SIG-M5 treated with dmso at 0.1 percent for 504 hours (cell line): ENCODE measurements at regions not wholly inside any gene's neighbourhood (a gene's known extent, or its start where the extent isn't known, plus 50 kb on each side); places are given as distances from the start of the nearest gene placed in this dataset.

Source experiments
- DNase-seq: peaks from one replicate; lab custom pipeline; 2025; ENCODE audit not compliant: unreplicated experiment; lab: John Stamatoyannopoulos, UW

DNA sequence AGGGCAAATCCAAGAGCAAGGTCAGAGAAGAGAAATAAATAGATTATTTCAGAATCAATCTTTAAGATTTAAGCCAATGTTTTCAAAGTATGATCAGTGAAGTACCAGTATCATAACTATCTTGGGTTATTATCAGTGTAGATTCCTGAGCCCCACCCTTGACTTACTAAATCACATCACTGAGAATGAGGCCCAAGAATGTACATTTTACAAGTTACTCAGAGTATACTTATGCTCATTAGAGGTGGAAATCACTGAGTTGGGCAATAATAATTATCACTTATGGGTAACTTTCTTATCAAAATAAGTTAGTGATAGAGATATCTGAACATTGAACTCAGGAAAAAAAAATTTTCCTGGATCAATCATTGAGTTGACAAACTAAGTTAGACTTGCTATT is 121.6 kb upstream of the NOCT start:
- no peak for DNase-seq

DNA sequence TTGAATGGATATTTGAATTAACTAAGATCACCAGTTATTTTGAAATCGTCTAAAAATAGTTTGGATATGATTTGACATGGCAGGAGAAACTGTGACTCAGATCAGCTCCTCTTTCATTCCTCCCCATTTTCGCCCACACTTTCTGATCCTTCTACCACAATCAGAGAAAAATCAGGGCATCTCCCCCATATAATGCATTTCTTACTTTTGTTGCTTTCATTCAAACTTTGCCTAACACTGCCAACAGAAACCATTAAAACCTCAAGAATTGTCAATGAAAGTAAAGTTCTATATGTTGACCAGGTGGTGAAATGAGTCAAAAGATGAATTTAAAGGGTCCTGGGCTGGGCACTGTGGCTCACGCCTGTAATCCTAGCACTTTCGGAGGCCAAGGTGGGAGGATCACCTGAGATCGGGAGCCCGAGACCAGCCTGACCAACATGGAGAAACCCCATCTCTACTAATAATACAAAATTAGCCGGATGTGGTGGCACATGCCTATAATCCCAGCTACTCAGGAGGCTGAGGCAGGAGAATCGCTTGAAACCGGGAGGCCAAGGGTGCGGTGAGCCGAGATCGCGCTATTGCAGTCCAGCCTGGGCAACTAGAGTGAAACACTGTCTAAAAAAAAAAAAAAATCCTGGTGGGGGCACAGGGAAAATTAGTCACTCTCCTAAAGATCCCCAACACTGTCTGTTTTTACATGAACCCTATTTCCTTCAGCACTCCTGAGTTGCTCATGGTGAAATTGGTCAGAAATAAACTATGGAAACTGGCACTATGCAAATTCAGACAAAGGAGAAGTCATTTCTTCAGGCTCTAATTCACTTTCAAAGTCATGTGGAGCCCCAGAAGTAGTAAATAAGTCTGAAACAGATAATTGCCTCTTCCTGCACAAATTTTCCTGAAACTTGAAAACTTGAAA is 122.8 kb upstream of the NOCT start:
- no peak for DNase-seq

- no peak for DNase-seq
Observed at GRCh38 chr4:138891631-138892031, 124.0 kb upstream of the NOCT start.

DNA sequence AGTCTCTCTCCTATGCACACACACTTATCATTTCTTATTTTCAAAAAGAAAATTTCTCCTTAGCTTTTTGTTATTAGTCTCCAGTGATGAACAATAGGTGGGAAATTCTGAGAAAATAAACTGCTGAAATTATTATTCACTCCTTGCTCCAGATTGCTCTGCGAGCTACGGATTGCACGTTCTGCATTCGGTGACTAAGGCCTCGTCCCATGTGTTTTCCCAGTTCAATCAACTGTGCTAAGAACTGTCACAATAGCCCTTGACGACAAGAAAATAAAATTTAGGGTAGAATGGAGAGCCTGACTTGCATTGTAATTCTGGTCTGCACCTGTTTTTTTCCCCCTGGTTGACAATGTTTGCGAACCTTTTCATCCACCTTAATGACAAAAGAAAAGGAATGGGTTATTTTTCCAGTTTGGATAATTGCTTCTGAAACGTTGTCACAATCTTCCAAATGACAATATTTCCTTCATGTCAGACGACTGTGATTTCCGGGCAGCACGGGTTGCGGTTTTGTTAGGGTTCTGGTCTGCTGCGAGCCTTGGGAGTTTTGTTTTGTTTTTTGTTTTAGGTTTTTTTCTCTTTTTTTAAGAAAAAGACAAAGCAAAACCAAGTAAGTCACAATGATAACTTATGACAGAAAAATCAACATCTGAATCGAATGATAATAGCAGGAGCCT is 124.5 kb upstream of the NOCT start:
- no peak for DNase-seq

DNA sequence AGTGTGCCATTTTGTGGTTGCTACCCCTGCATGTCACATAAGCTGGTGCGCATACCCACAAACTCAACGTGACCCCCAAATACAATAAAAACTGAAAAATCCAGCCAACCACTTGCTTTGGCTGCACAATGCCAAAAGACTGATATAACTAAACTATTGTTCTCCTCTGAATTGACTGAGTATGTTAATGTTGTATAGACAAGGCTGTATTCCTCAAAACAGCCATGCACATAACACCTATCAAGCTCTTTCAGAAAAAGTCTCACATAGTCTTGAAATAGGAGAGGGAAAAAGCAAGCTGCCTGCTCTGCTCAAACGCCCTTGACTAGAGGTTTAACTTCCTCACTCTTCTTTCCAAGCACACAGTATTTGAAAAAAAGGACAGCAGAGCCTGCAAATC is 126.4 kb upstream of the NOCT start:
- no peak for DNase-seq

- no peak for DNase-seq
Observed at GRCh38 chr4:138887741-138888140, 127.8 kb upstream of the NOCT start.

- no peak for DNase-seq
Observed at GRCh38 chr4:138887341-138887740, 128.2 kb upstream of the NOCT start.

DNA sequence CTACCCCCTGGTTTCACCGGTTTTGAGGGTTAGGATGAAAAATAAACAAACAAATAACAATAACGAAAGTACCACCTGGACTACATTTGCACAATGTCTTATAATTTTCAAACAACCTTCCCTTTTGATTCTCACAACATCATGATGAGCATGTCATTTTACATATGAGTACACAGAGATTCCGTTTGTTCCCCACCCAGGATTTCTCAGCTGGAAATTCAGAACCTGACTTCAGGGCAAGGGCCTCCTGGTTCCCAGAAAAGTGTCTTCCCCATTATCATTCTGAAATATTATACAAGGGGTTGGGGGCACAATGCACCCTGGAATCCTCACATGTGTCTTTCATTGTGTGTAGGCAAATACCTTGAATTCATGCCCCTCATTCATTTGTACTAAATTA is 135.8 kb upstream of the NOCT start:
- DNase-seq: no peak

DNA sequence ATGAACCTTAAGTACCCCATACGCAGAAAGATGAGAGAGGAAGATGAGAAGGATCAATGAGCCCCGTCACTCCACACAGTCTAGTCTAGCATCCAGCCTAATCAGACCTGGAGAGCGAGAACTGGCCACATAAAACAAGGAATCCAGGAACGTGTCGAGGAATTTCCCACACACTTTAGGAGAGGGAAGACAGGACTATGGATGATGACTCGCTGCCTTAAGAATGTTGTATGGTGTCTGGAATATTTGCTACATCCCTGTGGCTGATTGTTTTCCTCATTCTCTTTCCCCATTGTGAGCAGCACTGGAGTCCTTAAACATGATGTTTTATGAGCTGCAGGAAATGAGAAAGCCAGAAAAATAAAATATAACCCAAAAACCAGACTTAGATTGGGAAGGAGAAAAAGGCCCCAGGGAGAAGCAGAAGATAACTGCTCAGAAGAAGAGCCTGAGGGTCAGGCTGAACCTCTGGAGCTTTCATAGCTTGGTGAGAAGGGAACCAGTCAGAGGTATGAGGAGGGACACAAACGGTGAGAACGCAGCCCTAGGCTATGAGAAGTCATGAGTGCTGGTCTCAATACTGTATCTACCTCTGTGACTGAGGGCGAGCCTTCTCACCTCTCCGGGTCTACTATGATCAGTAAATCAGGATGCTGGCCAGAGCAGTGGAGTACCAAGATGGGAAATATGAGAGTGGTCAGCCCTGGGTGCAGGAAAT is 139.5 kb upstream of the NOCT start:
- DNase-seq: no peak

- DNase-seq: no peak
Observed at GRCh38 chr4:138871555-138871875, 144.1 kb upstream of the NOCT start.

GRCh38 chr4:138870737-138871554 is 144.6 kb upstream of the NOCT start:
- DNase-seq: peak; percentile 66

GRCh38 chr4:138869631-138870030 is 145.9 kb upstream of the NOCT start:
- no peak for DNase-seq

DNA sequence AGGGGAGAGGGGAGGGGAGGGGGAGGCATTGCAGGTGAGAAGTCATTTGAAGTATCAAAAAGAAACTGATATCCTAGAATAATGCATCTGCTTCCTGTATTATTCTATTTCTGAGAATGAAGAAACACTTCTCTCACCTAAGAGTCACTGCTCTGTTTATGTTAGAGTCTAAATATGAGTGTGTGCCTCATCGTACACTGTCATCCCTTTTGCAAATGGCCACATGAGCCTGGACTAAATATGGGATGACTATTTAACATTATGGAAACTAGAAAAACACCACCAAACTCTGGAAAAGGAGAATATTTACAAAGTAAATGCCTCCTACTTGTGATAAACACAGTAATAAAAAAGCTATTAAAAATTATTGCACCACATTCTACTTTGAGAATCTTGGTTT is 146.4 kb upstream of the NOCT start:
- no peak for DNase-seq

DNA sequence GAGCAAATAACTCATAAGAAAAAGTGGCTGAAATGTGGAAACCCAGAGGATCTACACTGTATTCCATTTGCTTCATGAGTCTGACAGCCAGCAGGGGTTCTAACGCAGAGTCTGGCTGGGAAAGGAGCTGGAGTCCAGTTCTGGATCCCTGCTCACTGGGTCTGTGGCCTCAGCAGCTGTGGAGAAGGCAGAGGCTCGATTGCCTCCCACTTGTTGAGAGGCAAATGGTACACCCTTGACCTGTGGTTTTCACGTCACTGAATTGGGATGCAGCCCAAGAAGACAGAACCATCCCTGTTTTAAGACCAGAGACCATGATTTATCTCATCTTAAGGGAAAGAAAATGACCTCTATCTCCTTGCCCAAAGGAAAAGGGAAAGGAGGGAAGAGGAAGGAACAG is 147.0 kb upstream of the NOCT start:
- no peak for DNase-seq

- no peak for DNase-seq
Observed at GRCh38 chr4:138867404-138867803, 148.2 kb upstream of the NOCT start.

DNA sequence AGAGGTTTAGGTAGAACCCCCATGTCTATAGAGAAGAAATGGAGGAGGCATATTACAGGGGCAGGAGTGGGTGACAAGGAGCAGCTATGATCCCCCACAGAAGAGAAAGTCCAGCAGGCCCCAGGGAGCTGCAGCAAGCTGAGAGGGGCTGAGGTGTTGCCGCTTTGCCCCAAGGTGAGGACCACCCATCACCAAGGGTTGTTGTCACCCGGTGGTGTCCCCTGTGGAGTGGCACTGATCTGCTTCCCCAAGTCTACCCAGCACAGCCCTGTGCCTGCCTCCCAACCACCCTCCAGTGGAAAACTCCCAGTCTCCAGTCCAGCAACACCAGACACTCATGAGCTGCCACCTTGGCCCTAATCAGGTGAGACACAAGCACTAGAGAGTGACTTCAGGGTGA is 149.3 kb upstream of the NOCT start:
- DNase-seq: no peak

DNA sequence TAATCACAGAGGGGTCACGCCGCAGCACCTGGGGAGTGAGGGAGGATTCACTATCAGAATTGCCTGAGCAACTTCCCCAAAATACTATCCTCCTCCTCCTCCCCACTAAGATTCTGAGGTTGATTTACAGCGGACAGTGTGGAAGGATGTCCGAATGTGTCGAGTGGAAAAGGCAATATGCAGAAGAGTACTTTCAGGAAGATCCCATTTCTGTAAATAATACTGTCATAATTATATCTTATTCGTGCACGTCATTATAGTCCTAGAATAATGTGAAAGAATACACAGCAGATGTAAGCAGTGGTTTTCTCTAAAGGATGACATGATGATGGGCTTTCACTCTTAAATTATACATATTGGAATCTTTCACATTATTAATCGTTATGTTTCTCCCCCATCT is 149.8 kb upstream of the NOCT start:
- no peak for DNase-seq

DNA sequence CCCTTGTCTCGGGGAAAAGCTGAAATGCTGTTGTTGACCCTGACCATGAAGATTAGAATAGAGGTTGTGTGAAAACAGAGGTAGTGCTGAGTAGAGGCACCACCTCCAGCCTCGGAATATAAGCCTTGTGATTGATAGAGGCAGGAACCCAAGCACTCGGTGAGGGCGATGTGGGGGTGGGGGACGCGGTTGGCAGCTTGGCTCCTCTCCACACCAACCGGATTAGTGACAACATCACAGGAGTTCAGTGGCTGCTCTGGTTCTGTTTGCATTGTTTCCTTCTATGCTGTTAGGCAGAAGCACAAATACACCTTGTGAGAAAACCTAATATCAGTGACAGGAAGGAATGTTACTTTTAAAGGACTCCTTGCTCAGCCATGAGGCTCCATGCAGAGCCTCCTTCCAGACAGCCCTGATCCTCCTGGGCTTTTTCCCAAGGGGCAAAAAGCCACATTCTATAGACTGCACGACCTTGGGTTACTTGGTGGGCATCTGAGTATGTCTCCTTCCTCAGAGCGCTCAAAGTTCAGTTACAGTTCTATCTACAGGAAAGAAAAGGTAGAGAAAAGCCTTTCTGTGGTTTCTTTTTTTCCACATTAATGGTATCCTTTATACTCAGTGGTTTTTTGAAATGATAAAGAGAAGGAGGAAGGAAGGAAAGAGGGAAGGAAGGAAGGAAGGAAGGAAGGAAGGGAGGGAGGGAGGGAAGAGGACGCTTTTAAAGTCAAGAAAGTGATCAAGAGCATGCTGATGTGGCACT is 150.4 kb upstream of the NOCT start:
- no peak for DNase-seq

DNA sequence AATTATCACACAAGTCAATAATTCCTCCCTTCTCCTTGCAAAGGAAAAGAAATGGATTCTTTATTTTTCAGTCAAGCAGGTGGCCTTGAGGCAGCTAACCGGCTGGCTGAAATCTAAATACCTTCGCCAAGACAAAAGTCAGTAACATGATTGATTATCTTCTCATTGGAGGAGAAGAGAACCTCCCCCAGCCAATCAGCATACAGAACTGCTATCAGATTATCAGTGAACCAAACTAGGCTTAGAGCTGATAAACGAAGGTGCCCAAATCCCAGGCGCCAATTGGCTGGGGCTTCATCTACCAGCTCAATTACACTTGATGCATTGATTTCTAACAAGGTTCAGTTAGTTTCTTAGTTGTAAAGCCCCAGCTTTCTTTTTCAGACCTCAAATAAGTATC is 152.4 kb upstream of the NOCT start:
- no peak for DNase-seq

DNA sequence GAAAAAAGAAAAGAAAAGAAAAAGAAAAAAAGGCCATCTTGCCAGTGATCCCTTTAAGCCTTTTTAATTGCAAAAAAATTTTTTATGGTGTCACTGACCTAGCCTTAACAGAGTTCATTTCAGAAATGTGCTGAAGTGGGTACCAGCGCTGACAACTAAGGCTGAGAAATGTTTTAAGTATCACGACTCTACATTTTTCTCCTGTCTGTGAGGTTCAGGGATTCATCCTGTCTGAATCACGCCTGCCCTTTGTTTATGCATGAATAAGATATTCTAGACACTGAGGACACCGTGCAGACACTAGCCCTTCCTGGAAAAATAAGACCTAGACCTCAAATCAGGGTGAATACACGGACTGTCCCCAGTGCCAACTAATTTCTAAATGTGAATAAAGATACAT is 154.4 kb upstream of the NOCT start:
- DNase-seq: no peak
